ENCODE measurements at regions not wholly inside any gene's neighbourhood (a gene's known extent, or its start where the extent isn't known, plus 50 kb on each side); places are given as distances from the start of the nearest gene placed in this dataset.

- peaks cover 0 to 7% (median 0%) of the 10 kb centered on the region in 7 donors for H3K9me3 Mint-ChIP-seq
- Histone ChIP-seq H3K9me3 (ENCODE audit: control insufficient read depth in 2 of 2, low read length in 2 of 2) (no peaks in the 10 kb centered on the region), H3K36me3 (ENCODE audit: control insufficient read depth, insufficient read depth, low read length) (no peaks in the 10 kb centered on the region), H3K4me3 (ENCODE audit: low read depth, low read length) (no peak overlapping the region), H3K4me1 (ENCODE audit: control insufficient read depth, insufficient read depth, low read length, poor library complexity, severe bottlenecking) (no peaks in the 10 kb centered on the region), H3K27me3 (ENCODE audit: control insufficient read depth, insufficient read depth, low read length) (no peaks in the 10 kb centered on the region), H3K27ac (ENCODE audit: insufficient read depth, low read length, poor library complexity, severe bottlenecking) (no peak overlapping the region)
- H3K4me1 Mint-ChIP-seq = no peaks in the 10 kb centered on the region
- no peak overlapping the region for H3K27ac Mint-ChIP-seq
- no peak for DNase-seq
- peaks cover 13% of the 10 kb centered on the region for H3K27me3 Mint-ChIP-seq
- no peaks in the 10 kb centered on the region for H3K36me3 Mint-ChIP-seq
- H3K4me3 Mint-ChIP-seq = no peak overlapping the region
- ATAC-seq (ENCODE audit: low read depth in 2 of 2) = no peak
These were observed 57.0 kb upstream of the IPO5 start for GRCh38 chr13:97896446-97896845.

- Mint-ChIP-seq H3K36me3 (no peaks in the 10 kb centered on the region), H3K4me3 (no peak overlapping the region), H3K4me1 (no peaks in the 10 kb centered on the region), H3K27me3 (peaks cover 17% of the 10 kb centered on the region), H3K27ac (no peak overlapping the region), H3K9me3 (peaks cover 0 to 5% (median 0%) of the 10 kb centered on the region in 7 donors)
- H3K4me3 ChIP-seq (ENCODE audit: low read depth, low read length) = no peak overlapping the region
- H3K9me3 ChIP-seq (ENCODE audit: control insufficient read depth in 2 of 2, low read length in 2 of 2) = no peaks in the 10 kb centered on the region
- H3K36me3 ChIP-seq (ENCODE audit: control insufficient read depth, insufficient read depth, low read length) = no peaks in the 10 kb centered on the region
- no peaks in the 10 kb centered on the region for H3K4me1 ChIP-seq (ENCODE audit: control insufficient read depth, insufficient read depth, low read length, poor library complexity, severe bottlenecking)
- peaks cover 12% of the 10 kb centered on the region for H3K27me3 ChIP-seq (ENCODE audit: control insufficient read depth, insufficient read depth, low read length)
- no peak for ATAC-seq (ENCODE audit: low read depth in 2 of 2)
- no peak for DNase-seq
- H3K27ac ChIP-seq (ENCODE audit: insufficient read depth, low read length, poor library complexity, severe bottlenecking) = no peak overlapping the region
These were observed 51.8 kb upstream of the IPO5 start for GRCh38 chr13:97901716-97902115.

Measured in CD4-positive, CD25-positive, alpha-beta regulatory T cell (primary cell).